HG02981 (cell line): ENCODE measurements at regions not wholly inside any gene's neighbourhood (a gene's known extent, or its start where the extent isn't known, plus 50 kb on each side); places are given as distances from the start of the nearest gene placed in this dataset.
"Not testable (repeated sequence)": the region's sequence is repeated elsewhere in the genome, so short reads cannot be mapped to it uniquely, and the experiment has no call there.

Source experiments
- ATAC-seq: cut with Tn5 transposase; IDR thresholded peaks from one replicate; pipeline ENCODE4 v1.9.1; 2021; ENCODE audit warnings: mild to moderate bottlenecking, moderate library complexity; ENCODE audit not compliant: unreplicated experiment

DNA sequence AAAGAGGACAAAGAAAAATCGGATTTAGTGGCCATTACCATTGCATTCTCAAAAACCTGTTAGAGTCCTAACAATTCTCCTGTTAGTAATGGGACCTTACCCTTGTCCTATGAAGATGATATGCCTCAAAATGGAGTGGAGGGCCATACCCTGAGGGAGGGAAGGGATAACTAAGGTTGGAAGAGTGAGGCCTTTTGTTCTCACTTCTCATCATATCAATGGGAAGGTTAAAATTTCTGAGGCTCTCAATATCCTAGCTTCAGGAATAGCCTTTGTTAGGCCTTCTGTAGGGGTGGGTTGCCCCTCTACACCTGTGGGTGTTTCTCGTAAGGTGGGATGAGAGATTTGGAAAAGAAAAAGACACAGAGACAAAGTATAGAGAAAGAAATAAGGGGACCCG lies 109.4 kb upstream of the SGIP1 start:
- not testable (repeated sequence) for ATAC-seq

DNA sequence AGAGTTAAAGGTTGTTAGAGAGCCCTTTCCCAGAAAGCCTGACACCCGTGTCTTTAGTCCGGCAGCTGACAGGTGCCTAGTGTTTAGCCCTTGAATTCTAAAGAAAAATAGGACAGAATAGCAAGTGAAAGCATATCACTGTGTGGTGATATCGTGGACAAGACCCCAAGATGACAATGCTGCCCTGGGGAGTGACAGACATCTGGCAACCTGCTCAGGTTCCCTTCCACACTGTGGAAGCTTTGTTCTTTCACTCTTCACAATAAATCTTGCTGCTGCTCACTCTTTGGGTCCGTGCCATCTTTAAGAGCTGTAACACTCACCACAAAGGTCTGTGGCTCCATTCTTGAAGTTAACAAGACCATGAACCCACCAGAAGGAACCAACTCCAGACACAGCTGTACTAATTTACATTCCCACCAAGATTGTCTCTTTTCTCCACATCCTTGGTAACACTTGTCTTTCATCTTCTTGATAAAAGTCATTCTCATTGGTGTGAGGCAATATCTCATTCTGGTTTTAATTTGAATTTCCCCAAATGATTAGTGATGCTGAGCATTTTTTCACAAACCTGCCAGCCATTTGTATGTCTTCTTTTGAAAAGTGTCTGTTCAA lies 107.6 kb upstream of the SGIP1 start:
- ATAC-seq, result peak; percentile 74

DNA sequence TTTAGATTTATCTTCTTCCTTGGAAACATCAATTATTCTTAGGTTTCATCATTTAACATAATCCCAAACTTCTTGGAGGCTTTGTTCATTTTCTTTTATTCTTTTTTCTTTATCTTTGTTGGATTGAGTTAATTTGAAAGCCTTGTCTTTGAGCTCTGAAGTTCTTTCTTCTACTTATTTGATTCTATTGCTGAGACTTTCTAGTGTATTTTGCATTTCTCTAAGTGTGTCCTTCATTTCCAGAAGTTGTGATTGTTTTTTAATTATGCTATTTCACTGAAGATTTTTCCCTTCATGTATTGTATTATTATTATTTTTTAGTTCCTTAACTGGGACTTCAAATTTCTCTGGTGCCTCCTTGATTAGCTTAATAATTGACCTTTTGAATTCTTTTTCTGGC lies 103.1 kb upstream of the SGIP1 start:
- ATAC-seq, result not testable (repeated sequence)

DNA sequence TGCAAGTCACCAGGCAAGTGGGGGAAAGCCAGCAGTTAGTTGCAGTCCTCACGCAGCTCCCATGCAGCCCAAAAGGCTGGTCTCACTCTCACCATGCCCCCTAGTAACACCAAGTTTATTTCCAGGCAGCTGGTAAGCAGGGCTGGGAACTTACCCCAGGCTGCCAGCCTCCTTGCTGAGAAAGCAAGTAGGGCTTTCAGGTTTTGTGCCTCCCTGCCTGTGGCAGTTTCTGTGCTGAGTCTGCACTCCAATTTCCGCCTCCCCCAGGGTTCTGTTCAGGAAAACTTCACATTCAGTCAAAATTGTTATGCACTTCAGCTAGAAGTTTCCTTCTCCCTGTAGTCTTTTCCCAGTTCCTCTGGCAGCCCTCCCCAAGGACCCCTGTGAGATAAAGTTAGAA lies 102.0 kb upstream of the SGIP1 start:
- ATAC-seq, result no peak

DNA sequence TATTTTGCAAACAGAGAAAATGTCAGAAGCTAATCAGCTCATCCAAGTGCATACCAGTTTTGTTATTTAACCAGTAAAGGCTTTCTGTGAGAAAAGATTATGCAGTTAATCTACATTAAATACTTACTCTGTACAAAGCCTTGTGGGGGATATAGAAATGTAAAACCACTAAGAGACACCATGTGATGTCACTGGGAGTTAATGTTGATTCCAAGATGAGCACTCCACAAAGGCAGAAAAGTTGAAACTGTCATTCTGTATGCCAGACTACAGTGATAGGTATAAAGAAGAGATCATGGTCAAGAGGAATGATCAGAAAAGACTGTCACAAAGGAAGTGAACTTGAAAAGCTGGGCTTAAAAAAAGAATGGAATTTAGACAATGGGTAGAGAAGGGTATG lies 100.3 kb upstream of the SGIP1 start:
- no peak for ATAC-seq

DNA sequence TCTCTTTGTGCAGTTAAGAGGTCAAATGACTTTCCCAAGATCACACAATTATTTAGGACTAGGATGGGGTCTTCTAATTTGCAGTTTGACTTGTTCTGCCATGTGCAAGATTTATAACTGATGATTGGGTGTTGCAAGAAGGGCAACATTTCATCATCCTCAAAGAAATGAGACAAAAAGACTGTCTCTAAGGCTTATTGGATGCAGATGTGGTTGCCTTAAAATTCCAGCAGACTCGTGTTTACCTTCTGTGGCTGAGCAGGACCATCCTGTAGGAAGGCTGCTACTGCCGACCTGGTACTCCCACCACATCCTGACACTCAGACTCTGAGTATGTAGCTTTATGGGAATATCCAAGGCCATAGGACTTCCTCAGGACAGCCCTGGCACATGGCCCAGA lies 99.9 kb upstream of the SGIP1 start:
- no peak for ATAC-seq

DNA sequence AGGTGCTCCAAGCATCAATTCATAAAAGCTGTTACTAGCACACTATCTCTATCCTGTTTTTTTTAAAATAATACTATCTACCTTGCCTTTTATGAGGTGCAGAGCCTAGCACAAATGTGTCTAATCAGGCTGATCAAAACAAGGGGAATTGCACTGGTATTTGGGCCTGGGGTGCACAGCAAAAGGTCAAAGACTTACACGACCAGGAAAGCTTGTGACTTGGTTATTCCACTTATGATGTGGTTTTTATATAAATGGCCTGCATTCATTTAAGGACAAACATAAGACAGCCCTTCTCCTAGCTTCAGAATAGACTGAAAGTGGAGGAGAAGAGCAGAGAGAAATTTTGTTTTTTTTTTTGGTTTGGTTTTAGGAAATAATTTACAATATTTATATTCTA lies 98.4 kb upstream of the SGIP1 start:
- no peak for ATAC-seq

DNA sequence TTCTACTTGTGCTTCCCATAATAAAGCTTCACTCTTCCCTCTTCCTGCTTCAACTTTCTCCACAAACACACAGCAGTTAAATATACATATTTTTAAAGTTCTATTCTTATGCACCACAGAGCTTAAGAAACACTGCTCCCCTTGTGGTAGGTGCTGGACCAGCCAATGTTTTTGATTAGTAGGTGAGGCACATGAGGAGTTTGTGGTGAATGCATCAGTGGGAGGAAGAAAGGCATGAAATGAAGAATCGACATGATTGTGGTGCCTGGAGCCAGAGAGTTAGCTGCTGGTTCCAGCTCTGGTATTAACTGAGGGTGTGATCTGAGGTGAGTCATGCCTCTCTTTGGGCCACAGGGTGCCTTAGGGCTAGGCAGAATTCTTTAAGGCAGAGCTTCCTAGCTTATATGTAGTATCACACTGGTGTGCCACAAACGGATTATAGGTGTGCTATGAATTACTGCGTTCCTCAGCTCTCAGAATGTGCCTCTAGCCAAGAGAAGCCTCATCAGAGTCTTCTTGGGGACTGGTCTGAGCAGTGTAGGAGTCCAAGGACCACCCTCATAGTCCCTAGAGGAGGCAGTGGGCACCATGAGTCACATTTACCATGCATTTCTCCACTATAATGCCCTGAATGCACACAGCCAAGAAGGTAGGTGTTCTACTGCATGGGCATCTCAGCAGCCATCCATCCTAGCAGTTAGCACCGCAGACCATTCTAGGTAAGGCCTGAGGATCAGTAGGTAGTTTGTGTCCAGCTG lies 97.4 kb upstream of the SGIP1 start:
- ATAC-seq, result peak; percentile 61

DNA sequence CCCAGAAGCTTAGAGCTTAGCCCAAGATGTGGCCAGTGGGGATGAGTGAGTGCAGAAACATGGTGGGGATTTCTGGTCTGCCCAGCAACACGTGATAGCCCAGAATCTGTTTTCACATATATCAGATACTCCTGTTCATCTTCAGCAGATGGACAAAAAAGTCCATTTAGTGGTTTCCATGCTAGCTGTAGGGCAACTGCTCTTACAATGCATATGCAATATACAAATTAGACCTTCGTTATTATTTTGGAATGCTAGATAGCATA lies 96.9 kb upstream of the SGIP1 start:
- no peak for ATAC-seq

DNA sequence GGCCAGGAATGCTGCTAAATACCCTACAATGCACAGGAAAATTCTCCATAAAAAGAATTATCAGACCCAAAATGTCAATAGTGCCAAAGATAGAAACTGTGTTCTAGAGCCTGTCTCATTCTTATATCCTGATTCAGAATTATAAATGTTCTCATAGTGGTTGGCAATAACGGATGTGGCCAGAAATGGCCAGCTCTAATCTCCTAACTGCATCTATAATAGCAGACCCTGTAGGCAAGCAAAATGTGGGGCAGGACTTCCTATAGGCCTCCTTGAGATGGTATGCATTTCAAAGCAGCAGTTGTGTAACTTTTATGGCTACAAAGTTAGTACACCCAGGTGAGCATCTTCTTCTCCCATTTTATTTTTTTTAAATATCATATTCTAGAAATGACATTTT lies 95.9 kb upstream of the SGIP1 start:
- ATAC-seq, result no peak

DNA sequence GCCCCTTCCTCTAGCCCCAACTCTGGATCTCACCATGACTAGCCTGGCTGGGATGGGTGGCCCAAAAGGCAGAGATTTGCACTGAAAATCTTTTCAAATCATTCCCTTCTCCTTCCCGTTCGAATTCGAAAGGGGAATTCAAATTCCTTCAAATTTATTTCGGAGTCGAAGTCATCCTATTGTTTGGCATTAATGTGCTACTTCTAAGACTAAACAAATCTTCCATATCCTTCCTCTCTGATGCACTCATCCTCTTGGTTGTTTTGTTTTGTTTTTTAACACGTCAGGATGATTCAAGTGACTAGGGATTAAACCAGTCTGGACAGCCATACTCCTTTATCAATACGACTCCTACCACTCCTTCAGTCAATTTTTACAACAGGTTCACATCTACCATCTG lies 95.5 kb upstream of the SGIP1 start:
- no peak for ATAC-seq

DNA sequence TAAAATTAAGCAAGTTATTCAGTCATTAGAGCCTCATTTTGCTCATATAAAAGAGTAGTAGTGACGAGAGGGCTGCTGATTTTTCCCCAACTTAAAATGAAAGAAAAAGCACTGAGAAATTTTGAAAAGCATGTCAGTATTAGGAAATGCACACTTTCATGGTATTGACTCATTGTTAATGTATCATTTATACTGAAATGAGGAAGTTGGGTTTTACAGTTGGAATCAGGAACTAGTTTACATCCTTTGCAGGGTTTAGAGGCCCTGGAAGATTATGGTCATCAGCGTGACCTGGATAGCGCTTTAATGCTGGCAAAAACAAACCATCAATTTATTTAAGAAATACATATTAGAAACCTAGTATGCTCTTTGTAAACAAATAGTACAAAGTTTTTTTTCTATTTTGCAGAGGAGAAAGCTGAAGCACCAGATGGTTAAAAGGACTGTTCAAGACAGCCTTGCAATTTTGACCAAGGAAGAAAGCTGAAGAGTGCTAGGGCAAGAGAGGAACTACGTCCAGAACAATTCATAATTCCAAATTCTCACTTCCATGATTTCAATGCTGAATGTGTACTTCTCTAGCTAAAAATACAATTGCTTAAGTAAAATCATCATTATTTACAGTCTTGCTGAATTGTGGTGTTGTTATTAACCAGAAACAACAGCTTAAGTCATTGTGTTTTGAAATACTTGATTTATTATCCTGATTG lies 94.8 kb upstream of the SGIP1 start:
- peak; percentile 66 for ATAC-seq

DNA sequence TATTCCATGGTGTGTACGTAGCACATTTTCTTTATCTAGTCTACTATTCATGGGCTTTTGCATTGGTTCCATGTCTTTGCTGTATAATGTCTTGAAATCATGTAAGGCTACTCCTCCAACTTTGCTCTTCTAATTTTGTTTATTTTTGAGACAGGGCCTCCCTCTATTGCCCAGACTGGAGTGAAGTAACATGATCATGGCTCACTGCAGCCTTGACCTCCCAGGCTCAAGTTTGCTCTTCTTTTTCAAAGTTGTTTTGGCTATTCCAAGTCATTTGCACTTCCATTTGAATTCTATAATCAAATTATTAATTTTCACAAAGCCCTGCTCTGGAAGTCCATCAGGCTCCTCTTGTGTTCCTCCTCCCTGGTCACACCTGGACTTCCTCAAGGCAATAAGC lies 90.2 kb upstream of the SGIP1 start:
- no peak for ATAC-seq

DNA sequence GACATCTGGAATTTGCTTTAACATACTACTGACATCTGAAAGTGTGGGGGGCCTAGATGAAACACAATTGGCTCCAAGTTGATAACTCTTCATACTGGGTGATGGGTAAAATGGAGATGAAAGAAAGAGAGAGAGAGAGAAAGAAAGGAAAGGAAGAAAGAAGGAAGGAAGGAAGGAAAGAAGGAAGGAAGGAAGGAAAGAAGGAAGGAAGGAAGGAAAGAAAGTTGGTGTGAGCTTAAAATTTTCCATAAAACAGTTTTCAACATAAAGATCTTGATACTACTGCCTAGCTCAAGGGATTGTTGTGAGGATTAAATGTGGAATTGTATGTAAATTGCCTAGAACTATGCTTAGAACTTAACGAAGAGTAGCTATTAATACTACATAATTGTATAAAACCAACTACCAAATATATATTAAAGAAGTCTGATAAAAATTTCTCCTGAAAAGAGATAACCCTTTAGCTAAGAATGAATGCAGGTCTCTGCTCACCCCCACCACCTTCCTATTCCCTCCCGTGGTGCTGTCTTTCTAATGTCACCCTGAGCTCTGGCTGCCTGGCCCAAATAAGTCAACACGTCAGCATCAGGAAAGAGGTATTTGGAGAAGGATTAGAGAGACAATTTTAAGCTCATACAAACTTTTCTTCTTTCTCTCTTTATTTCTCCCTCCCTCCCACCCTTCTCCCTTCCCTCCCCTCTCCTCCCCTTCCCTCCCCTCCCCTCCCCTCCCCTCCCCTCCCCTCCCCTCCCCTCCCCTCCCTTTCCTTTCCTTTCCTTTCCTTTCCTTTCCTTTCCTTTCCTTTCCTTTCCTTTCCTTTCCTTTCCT lies 89.3 kb upstream of the SGIP1 start:
- ATAC-seq, result no peak

DNA sequence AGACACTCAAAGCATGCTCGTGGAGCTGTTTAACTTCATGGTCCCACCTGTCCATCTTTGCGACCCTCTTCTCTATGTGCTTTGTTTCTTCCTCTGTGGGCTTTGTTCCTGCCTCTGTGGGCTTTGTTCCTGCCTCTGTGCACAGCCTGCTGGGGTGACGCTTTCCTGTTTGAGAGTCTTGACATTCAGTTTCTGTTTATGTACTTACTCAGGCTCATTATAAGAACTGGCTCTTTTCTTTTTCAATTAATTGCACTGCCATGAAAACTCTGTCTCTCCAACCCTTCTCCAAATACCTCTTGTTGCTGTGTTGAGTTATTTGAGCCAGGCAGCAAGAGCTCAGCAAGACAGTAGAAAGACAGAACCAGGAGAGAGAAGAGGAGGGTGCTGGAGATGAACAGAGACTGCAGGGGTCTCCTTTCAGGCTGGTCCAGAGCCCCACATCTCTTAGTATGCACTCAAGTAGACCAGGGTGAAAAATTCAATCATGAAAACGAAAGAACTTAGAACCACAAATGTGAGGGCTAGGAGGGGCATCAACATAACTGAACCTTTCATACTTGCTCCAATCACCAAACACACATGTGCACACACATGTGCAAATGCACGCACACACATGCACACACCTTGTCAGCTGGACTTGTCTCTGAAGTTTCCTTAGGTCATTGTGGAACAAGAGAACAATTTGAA lies 88.3 kb upstream of the SGIP1 start:
- ATAC-seq, result peak; percentile 79

DNA sequence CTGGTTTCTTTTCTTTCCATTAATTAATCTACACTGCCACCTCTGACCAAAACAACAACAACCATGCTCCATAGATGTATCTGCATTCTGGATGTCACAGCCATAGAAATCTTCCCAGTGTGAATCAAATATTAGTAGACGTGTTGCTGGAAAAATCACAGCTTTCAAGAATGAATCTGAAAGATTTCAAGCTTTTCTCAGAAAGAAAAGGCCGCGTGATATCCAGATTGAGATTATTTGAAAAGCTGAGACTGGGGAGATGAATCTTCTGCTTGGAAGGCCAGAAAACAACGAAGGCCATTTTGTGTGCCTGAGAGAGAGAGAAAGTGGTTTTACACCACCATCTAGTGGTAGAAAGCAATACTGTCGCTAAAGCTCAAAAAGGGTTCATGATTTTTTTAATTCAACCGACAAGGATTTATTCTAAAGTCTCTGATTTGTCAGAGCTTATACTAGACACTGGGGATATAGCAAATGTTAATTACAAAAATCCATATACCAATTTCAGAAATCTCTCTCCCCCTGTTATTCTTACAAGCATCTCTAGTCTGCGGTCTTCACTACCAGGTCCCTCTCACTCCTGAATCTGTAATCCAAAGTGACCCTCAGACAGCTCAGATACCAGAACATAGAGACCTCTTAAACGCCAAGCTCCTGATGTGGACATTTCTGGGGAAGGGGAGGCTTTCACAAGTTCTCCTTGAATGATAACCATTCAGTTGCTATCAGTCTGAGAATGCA lies 87.5 kb upstream of the SGIP1 start:
- ATAC-seq, result peak; percentile 50

DNA sequence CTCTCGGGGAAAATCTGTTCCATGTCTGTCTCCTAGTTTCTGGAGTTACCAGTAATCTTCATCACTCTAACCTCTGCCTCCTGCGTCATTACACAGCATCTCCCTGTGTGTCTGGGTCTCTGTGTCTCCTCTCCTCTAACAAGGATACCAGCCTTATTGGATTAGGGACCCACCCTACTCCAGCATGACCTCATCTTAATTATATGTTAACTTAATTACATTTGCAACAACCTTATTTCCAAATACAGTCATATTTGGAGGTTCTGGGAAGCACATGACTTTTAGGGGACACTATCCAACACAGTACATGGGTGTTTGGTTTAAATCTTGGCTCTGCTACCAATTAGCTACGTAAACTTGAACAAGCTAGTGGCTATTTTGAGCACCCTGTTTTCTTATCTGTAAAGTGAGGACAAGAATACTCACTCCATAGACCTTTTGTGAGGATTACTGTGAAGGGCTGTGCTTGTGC lies 83.9 kb upstream of the SGIP1 start:
- ATAC-seq, result no peak

DNA sequence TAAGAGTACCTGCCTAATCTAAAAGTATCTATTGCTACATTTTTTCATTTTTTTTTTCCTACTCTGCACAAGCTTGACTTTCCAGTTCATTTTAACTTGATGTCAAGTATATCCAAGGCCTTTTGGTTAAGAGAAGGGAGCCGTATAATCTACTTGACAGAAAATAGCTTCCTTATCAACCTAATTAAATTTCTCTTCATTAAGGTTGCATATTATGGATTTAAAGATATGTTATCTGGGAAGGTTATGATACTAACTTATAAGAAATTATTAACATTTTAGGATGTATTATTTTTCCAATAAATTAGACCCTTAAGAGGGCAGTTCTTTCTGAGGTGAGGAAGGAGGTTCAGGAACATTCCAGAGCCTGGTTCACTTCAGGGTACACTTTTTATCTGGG lies 83.1 kb upstream of the SGIP1 start:
- no peak for ATAC-seq

DNA sequence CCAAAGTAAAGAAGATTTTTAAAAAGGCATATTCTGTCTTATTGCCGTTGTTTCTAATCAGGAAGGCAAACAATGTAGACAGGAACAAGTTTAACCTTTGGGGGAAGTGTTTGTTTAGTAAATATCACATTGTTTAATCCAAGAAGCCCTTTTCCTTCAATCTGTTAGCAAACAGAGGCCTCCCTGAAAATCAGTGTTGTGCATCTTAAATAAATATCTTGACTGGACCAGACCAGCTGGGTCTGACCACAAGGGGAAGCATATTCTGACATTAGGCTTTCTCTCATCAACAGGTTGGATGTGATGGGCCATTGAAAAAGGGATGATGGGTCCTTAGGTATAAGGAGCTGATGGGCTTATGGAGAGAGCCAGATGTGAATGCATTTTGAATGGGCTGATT lies 81.8 kb upstream of the SGIP1 start:
- ATAC-seq, result no peak

DNA sequence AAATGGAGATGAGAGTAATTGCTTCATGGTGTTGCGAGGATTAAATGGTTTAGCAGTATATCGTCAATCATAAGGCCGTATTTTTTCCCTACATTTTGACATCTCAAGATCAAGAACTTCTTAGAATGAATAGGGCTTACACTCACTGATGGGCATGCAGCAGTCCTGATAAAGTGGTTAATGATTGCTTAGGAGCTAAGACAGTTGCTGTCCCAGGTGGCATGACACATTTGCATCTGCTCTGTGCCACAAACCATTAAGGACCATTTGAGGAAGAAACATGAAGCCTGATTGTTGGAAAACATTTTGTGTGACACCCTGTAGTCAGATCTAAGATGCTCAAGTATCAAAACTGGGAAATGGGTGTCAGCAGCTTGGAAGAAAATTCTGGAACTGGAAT lies 81.0 kb upstream of the SGIP1 start:
- peak; percentile 81 for ATAC-seq
